ENCODE measurements at regions not wholly inside any gene's neighbourhood (a gene's known extent, or its start where the extent isn't known, plus 50 kb on each side); places are given as distances from the start of the nearest gene placed in this dataset.

DNA sequence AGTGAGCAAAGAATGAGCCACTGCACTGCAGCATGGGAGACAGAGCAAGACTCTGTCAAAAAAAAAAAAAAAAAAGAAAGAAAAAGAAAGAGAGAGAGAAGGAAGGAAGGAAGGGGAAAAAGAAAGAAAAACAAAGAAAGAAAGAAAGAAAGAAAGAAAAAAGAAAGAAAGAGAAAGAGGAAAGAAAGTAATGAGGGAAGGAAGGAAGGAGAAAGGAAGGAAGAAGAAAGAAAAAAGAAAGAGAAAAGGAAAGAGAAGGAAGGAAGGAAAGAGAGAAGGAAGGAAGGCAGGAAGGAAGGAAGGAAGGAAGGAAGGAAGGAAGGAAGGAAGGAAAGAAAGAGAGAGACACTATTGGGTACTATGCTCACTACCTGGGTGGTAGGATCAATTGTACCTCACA is 122.2 kb upstream of the ERCC4 start:
- TF ChIP-seq, protein P1, sequence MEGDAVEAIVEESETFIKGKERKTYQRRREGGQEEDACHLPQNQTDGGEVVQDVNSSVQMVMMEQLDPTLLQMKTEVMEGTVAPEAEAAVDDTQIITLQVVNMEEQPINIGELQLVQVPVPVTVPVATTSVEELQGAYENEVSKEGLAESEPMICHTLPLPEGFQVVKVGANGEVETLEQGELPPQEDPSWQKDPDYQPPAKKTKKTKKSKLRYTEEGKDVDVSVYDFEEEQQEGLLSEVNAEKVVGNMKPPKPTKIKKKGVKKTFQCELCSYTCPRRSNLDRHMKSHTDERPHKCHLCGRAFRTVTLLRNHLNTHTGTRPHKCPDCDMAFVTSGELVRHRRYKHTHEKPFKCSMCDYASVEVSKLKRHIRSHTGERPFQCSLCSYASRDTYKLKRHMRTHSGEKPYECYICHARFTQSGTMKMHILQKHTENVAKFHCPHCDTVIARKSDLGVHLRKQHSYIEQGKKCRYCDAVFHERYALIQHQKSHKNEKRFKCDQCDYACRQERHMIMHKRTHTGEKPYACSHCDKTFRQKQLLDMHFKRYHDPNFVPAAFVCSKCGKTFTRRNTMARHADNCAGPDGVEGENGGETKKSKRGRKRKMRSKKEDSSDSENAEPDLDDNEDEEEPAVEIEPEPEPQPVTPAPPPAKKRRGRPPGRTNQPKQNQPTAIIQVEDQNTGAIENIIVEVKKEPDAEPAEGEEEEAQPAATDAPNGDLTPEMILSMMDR (IDR thresholded peaks at IDR 0.05): no peak
- TF ChIP-seq POLR2AphosphoS5 (IDR thresholded peaks at IDR 0.05) (no peak), POLR2A (IDR thresholded peaks at IDR 0.05) (no peak)
